ENCODE measurements at regions not wholly inside any gene's neighbourhood (a gene's known extent, or its start where the extent isn't known, plus 50 kb on each side); places are given as distances from the start of the nearest gene placed in this dataset.

GRCh38 chr12:65759735-65760134, 64.5 kb upstream of the HMGA2 start:
- FAIRE-seq: no peak
- Histone ChIP-seq H3K27ac (ENCODE audit: low read depth in 2 of 2, low read length in 2 of 2) (no peak overlapping the region), H3K4me1 (ENCODE audit: control insufficient read depth in 2 of 3, insufficient read depth in 2 of 3, low read depth in 1 of 3, low read length in 3 of 3) (no peaks in the 10 kb centered on the region), H3K36me3 (ENCODE audit: control insufficient read depth in 2 of 3, insufficient read depth in 3 of 3, low read length in 3 of 3) (no peaks in the 10 kb centered on the region), H3K9ac (ENCODE audit: low read length in 3 of 3) (no peak overlapping the region), H3K4me3 (ENCODE audit: low read length in 3 of 3) (no peak overlapping the region), H3K27me3 (ENCODE audit: control insufficient read depth, insufficient read depth, low read length) (no peaks in the 10 kb centered on the region), H3K9me3 (ENCODE audit: control insufficient read depth in 2 of 3, insufficient read depth in 1 of 3, low read length in 3 of 3) (no peaks in the 10 kb centered on the region)
- intact Hi-C loops (cut with DNase I): no loop called here
- no peak for DNase-seq
- TF ChIP-seq CTCF (IDR thresholded peaks at IDR 0.05; ENCODE audit: borderline replicate concordance, extremely low read depth, insufficient read depth): no peak

- Histone ChIP-seq H3K9ac (ENCODE audit: low read length in 3 of 3) (no peak overlapping the region), H3K9me3 (ENCODE audit: control insufficient read depth in 2 of 3, insufficient read depth in 1 of 3, low read length in 3 of 3) (no peaks in the 10 kb centered on the region), H3K4me1 (ENCODE audit: control insufficient read depth in 2 of 3, insufficient read depth in 2 of 3, low read depth in 1 of 3, low read length in 3 of 3) (no peaks in the 10 kb centered on the region), H3K27ac (ENCODE audit: low read depth in 2 of 2, low read length in 2 of 2) (no peak overlapping the region), H3K27me3 (ENCODE audit: control insufficient read depth, insufficient read depth, low read length) (no peaks in the 10 kb centered on the region), H3K36me3 (ENCODE audit: control insufficient read depth in 2 of 3, insufficient read depth in 3 of 3, low read length in 3 of 3) (no peaks in the 10 kb centered on the region), H3K4me3 (ENCODE audit: low read length in 3 of 3) (no peak overlapping the region)
- intact Hi-C loops (cut with DNase I): no loop called here
- no peak for FAIRE-seq
- TF ChIP-seq CTCF (IDR thresholded peaks at IDR 0.05; ENCODE audit: borderline replicate concordance, extremely low read depth, insufficient read depth): no peak
- DNase-seq: peak in 3 of 5 donors; percentile 43 to 74 (median 62)
Observed at GRCh38 chr12:65761301-65761700, 63.0 kb upstream of the HMGA2 start.

- no peak for TF ChIP-seq CTCF (IDR thresholded peaks at IDR 0.05; ENCODE audit: borderline replicate concordance, extremely low read depth, insufficient read depth)
- Histone ChIP-seq H3K9me3 (ENCODE audit: control insufficient read depth in 2 of 3, insufficient read depth in 1 of 3, low read length in 3 of 3) (no peaks in the 10 kb centered on the region), H3K27ac (ENCODE audit: low read depth in 2 of 2, low read length in 2 of 2) (no peak overlapping the region), H3K4me3 (ENCODE audit: low read length in 3 of 3) (no peak overlapping the region), H3K27me3 (ENCODE audit: control insufficient read depth, insufficient read depth, low read length) (no peaks in the 10 kb centered on the region), H3K9ac (ENCODE audit: low read length in 3 of 3) (no peak overlapping the region), H3K36me3 (ENCODE audit: control insufficient read depth in 2 of 3, insufficient read depth in 3 of 3, low read length in 3 of 3) (no peaks in the 10 kb centered on the region), H3K4me1 (ENCODE audit: control insufficient read depth in 2 of 3, insufficient read depth in 2 of 3, low read depth in 1 of 3, low read length in 3 of 3) (no peaks in the 10 kb centered on the region)
- no peak for DNase-seq
- FAIRE-seq: no peak
- intact Hi-C loops (cut with DNase I): no loop called here
Observed at GRCh38 chr12:65764325-65764724, 60.0 kb upstream of the HMGA2 start.

GRCh38 chr12:65765436-65765813, 58.9 kb upstream of the HMGA2 start:
- Histone ChIP-seq H3K4me1 (ENCODE audit: control insufficient read depth in 2 of 3, insufficient read depth in 2 of 3, low read depth in 1 of 3, low read length in 3 of 3) (no peaks in the 10 kb centered on the region), H3K27ac (ENCODE audit: low read depth in 2 of 2, low read length in 2 of 2) (no peak overlapping the region), H3K27me3 (ENCODE audit: control insufficient read depth, insufficient read depth, low read length) (no peaks in the 10 kb centered on the region), H3K36me3 (ENCODE audit: control insufficient read depth in 2 of 3, insufficient read depth in 3 of 3, low read length in 3 of 3) (no peaks in the 10 kb centered on the region), H3K9me3 (ENCODE audit: control insufficient read depth in 2 of 3, insufficient read depth in 1 of 3, low read length in 3 of 3) (no peaks in the 10 kb centered on the region), H3K9ac (ENCODE audit: low read length in 3 of 3) (no peak overlapping the region), H3K4me3 (ENCODE audit: low read length in 3 of 3) (no peak overlapping the region)
- TF ChIP-seq CTCF (IDR thresholded peaks at IDR 0.05; ENCODE audit: borderline replicate concordance, extremely low read depth, insufficient read depth): no peak
- intact Hi-C loops (cut with DNase I): no loop called here
- no peak for DNase-seq
- no peak for FAIRE-seq
